ENCODE measurements at regions not wholly inside any gene's neighbourhood (a gene's known extent, or its start where the extent isn't known, plus 50 kb on each side); places are given as distances from the start of the nearest gene placed in this dataset.

- no peak for TF ChIP-seq CTCF (IDR thresholded peaks at IDR 0.05)
- TF ChIP-seq POLR2A (IDR thresholded peaks at IDR 0.05) = no peak
- no peak for TF ChIP-seq EP300 (IDR thresholded peaks at IDR 0.05; ENCODE audit: low read depth)
Observed at GRCh38 chrX:40414335-40414734, 166.4 kb upstream of the ATP6AP2 start.

Measured in transverse colon (tissue), 3 donors.